ENCODE measurements at regions not wholly inside any gene's neighbourhood (a gene's known extent, or its start where the extent isn't known, plus 50 kb on each side); places are given as distances from the start of the nearest gene placed in this dataset.
"Not testable (repeated sequence)": the region's sequence is repeated elsewhere in the genome, so short reads cannot be mapped to it uniquely, and the experiment has no call there.

DNA sequence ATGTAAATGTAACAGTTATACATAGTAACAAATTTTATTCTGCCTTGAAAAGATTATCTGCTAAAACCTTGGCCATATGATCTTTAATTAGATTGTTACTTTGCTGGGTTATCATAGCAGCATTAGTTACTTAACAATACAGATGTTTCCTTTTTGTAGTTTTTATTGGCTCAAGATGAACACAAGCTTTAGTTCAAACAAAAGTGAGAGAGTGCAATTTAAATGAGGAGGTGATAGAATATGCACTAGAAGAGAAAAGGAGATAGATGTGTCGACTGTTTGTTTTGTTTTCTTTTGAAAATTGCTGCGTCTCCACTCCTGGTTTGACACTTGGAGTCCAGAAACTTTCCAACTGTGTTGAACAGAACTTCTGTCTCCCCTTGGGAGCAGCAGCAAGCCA lies 91.4 kb upstream of the CAV2 start:
- ChIA-PET CTCF (no interaction called here), POLR2A (ENCODE audit: unreplicated experiment) (no interaction called here)
- H3K27ac ChIP-seq, result no peak overlapping the region
- H4K20me1 ChIP-seq (ENCODE audit: insufficient read depth), result no peaks in the 10 kb centered on the region
- H3K36me3 ChIP-seq (ENCODE audit: low read depth), result no peaks in the 10 kb centered on the region
- no peaks in the 10 kb centered on the region for H3F3A ChIP-seq (ENCODE audit: insufficient read depth, low read depth)
- no peaks in the 10 kb centered on the region for H3K9me3 ChIP-seq (ENCODE audit: insufficient read depth, low read depth)
- no peaks in the 10 kb centered on the region for H3K9me2 ChIP-seq (ENCODE audit: insufficient read depth)
- H3K4me3 ChIP-seq, result no peak overlapping the region
- intact Hi-C loops (cut with micrococcal nuclease; ENCODE audit: unreplicated experiment), result no loop called here
- no TSS peak for BruUV-seq (replicated peaks)
- no peak overlapping the region for H2AFZ ChIP-seq
- H3K4me1 ChIP-seq (replicated peaks; ENCODE audit: insufficient read depth), result no peaks in the 10 kb centered on the region
- TF ChIP-seq, protein P1, sequence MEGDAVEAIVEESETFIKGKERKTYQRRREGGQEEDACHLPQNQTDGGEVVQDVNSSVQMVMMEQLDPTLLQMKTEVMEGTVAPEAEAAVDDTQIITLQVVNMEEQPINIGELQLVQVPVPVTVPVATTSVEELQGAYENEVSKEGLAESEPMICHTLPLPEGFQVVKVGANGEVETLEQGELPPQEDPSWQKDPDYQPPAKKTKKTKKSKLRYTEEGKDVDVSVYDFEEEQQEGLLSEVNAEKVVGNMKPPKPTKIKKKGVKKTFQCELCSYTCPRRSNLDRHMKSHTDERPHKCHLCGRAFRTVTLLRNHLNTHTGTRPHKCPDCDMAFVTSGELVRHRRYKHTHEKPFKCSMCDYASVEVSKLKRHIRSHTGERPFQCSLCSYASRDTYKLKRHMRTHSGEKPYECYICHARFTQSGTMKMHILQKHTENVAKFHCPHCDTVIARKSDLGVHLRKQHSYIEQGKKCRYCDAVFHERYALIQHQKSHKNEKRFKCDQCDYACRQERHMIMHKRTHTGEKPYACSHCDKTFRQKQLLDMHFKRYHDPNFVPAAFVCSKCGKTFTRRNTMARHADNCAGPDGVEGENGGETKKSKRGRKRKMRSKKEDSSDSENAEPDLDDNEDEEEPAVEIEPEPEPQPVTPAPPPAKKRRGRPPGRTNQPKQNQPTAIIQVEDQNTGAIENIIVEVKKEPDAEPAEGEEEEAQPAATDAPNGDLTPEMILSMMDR (conservative IDR thresholded peaks at IDR 0.05), result no peak
- TF ChIP-seq EZH2 (IDR thresholded peaks at IDR 0.05; ENCODE audit: low read depth), result no peak
- no peak overlapping the region for H3K4me2 ChIP-seq
- no peak for DNase-seq
- no peaks in the 10 kb centered on the region for H3K27me3 ChIP-seq (ENCODE audit: insufficient read depth, low read depth)
- H3K79me2 ChIP-seq (ENCODE audit: low read depth), result no peaks in the 10 kb centered on the region

DNA sequence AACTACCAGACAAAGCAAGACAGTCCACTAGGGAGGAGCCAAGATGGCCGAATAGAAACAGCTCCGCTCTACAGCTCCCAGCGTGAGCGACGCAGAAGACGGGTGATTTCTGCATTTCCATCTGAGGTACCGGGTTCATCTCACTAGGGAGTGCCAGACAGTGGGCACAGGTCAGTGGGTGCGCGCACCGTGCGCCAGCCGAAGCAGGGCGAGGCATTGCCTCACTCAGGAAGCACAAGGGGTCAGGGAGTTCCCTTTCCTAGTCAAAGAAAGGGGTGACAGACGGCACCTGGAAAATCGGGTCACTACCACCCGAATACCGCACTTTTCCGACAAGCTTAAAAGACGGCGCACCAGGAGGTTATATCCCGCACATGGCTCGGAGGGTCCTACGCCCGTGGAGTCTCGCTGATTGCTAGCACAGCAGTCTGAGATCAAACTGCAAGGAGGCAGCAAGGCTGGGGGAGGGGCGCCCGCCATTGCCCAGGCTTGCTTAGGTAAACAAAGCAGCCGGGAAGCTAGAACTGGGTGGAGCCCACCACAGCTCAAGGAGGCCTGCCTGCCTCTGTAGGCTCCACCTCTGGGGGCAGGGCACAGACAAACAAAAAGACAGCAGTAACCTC lies 90.6 kb upstream of the CAV2 start:
- DNase-seq; H3K4me3 ChIP-seq; H3K4me1 ChIP-seq (replicated peaks; ENCODE audit: insufficient read depth); H3K79me2 ChIP-seq (ENCODE audit: low read depth); intact Hi-C loops (cut with micrococcal nuclease; ENCODE audit: unreplicated experiment); POLR2A ChIA-PET (ENCODE audit: unreplicated experiment); H3K4me2 ChIP-seq; H3K27me3 ChIP-seq (ENCODE audit: insufficient read depth, low read depth); BruUV-seq (replicated peaks); H3F3A ChIP-seq (ENCODE audit: insufficient read depth, low read depth); H3K9me3 ChIP-seq (ENCODE audit: insufficient read depth, low read depth); CTCF ChIA-PET; H2AFZ ChIP-seq; H3K36me3 ChIP-seq (ENCODE audit: low read depth); H4K20me1 ChIP-seq (ENCODE audit: insufficient read depth); H3K27ac ChIP-seq; H3K9me2 ChIP-seq (ENCODE audit: insufficient read depth): not testable (repeated sequence)

DNA sequence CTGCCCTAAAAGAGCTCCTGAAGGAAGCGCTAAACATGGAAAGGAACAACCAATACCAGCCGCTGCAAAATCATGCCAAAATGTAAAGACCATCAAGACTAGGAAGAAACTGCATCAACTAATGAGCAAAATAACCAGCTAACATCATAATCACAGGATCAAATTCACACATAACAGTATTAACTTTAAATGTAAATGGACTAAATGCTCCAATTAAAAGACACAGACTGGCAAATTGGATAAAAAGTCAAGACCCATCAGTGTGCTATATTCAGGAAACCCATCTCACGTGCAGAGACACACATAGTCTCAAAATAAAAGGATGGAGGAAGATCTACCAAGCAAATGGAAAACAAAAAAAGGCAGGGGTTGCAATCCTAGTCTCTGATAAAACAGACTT lies 88.8 kb upstream of the CAV2 start:
- BruUV-seq (replicated peaks); H3K4me3 ChIP-seq; H3F3A ChIP-seq (ENCODE audit: insufficient read depth, low read depth); H3K27ac ChIP-seq; H3K36me3 ChIP-seq (ENCODE audit: low read depth); H3K4me1 ChIP-seq (replicated peaks; ENCODE audit: insufficient read depth); H4K20me1 ChIP-seq (ENCODE audit: insufficient read depth); H3K27me3 ChIP-seq (ENCODE audit: insufficient read depth, low read depth); H3K79me2 ChIP-seq (ENCODE audit: low read depth); CTCF ChIA-PET; H3K4me2 ChIP-seq; intact Hi-C loops (cut with micrococcal nuclease; ENCODE audit: unreplicated experiment); H3K9me2 ChIP-seq (ENCODE audit: insufficient read depth); DNase-seq; POLR2A ChIA-PET (ENCODE audit: unreplicated experiment); H2AFZ ChIP-seq; H3K9me3 ChIP-seq (ENCODE audit: insufficient read depth, low read depth): not testable (repeated sequence)

DNA sequence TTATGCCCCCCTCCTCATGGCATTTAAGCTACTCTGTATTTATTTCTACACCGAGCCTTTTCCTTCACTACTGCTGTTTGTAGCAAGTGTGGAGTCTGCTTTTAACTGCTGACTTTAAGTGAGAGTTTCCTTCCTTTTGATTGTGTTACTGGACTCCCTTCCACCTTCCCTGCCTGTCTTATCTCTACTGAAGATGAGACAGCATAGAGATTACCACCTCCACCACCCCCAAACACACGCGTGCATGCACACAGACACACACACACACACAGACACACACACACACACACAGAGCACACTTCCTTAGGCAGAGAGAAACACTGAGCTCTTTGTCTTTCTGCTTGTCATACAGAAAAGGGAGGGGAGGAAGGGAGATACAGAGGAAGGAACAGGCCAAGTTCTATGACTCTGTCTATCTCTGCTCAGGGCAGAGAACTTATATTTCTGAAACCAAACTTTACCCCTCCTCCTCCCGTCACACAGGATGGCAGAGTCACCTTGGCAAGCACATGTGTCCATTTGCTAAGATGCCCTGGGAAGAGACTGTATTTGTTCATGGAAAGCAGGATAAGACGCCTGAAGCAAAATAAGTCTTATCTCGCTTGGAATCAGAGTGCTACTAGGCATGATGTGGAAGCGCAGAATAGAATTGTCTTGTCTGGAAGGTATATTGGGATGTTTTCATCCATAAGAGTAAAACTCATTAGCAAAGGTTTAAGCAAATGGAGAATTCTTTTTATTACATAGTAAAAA lies 81.8 kb upstream of the CAV2 start:
- Histone ChIP-seq H3K79me2 (ENCODE audit: low read depth) (no peaks in the 10 kb centered on the region), H4K20me1 (ENCODE audit: insufficient read depth) (no peaks in the 10 kb centered on the region), H2AFZ (no peak overlapping the region), H3K27ac (no peak overlapping the region), H3K27me3 (ENCODE audit: insufficient read depth, low read depth) (no peaks in the 10 kb centered on the region), H3K9me2 (ENCODE audit: insufficient read depth) (no peaks in the 10 kb centered on the region), H3K9me3 (ENCODE audit: insufficient read depth, low read depth) (no peaks in the 10 kb centered on the region), H3K36me3 (ENCODE audit: low read depth) (no peaks in the 10 kb centered on the region), H3K4me1 (replicated peaks; ENCODE audit: insufficient read depth) (0 out of 2 replicates have a peak, but pooled peaks cover 5% of the 10 kb centered on the region), H3F3A (ENCODE audit: insufficient read depth, low read depth) (0 out of 2 replicates have a peak, but pooled peaks cover 3% of the 10 kb centered on the region), H3K4me2 (no peak overlapping the region), H3K4me3 (no peak overlapping the region)
- TF ChIP-seq EZH2 (IDR thresholded peaks at IDR 0.05; ENCODE audit: low read depth), result no peak
- TF ChIP-seq, protein P1 (conservative IDR thresholded peaks at IDR 0.05), result no peak
- BruUV-seq (replicated peaks), result no TSS peak
- CTCF ChIA-PET, result interaction anchor here (0.6 kb wide), 1 partner anchor 578 kb away, joined by 3 read pairs; no protein-coding TSS in a partner anchor
- intact Hi-C loops (cut with micrococcal nuclease; ENCODE audit: unreplicated experiment), result no loop called here
- no peak for DNase-seq
- POLR2A ChIA-PET (ENCODE audit: unreplicated experiment), result interaction anchor here (0.6 to 0.7 kb wide), 2 partner anchors 24 to 149 kb away, joined by 3 to 8 read pairs; no protein-coding TSS in a partner anchor

Measured in PC-9 (cell line).